GM18517 (cell line): ENCODE measurements at regions not wholly inside any gene's neighbourhood (a gene's known extent, or its start where the extent isn't known, plus 50 kb on each side); places are given as distances from the start of the nearest gene placed in this dataset.
A peak's percentile ranks its signal among the peaks of the same experiment; 100 is the strongest.
"Not testable (repeated sequence)": the region's sequence is repeated elsewhere in the genome, so short reads cannot be mapped to it uniquely, and the experiment has no call there.

Experiments used
- ATAC-seq: cut with Tn5 transposase; IDR thresholded peaks from one replicate; pipeline ENCODE4 v1.9.1; 2021; ENCODE audit warnings: mild to moderate bottlenecking, moderate library complexity; ENCODE audit not compliant: unreplicated experiment

DNA sequence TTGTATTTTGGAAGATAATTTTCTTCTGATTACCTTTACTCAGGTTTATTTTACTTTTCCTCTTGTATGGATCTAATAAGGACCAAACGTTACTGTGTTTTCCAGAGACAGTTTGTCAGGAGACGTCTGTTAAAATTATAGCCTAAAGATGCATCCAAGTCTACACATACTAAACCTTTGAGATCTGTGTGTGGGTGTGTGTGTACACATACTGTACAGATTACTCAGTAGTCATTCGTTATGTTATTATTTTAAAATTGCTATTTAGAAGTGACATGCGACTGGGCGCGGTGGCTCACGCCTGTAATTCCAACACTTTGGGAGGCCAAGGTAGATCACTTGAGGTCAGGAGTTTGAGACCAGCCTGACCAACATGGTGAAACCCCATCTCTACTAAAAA, 51.6 kb upstream of the CNTLN start:
- no peak for ATAC-seq

DNA sequence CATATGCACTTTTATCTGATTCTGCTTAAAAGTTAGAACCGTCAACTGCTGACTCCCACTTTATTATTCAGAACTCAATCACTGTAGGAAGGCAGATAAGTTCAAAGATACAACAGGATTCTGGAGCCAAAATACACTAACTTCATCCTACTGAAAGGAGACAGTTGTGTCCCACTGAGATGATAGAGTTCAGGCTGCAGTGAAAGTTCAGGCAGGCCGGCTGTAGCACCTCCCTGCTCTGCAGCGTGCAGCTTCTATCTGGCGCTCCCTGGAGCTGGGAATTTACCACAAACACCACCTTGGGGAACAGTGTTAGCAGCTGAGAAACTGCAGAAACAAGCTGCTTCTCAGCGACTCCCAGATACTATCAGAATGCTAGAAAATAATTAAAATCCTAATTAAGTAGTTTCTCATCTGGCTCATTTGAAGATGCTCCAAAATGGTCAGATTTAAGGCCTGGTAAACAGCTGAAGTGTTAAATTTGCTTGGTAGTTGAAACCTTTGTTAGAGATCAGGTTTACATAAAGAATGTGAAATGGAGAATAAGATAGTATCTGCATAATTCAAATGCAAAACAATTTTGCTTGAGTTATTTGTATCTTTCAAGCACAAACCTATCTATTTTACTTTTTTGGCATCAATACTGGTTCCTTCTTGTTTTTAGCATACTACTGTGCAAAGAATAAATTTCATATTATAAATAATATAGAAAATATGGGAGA, 52.3 kb upstream of the CNTLN start:
- no peak for ATAC-seq

DNA sequence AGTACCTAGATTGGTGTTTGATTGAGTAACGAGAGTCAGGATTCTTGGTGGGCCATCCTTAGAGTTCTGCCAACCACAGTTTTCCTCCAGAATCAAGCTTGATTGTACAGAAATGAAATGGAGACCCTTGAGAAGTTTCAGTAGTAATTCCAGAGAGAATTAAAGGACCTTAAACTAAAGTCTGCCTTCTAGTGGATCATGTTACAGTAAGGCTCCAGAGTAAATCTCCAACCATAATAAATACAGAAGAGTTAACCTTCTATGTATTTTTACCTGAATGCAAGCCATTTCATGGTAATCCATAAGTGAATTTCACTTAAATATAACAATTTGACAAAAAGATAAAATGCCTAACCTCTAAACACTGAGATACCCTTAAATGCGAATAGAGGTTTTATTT, 53.0 kb upstream of the CNTLN start:
- no peak for ATAC-seq

GRCh38 chr9:17081351-17081750, 53.5 kb upstream of the CNTLN start:
- no peak for ATAC-seq

DNA sequence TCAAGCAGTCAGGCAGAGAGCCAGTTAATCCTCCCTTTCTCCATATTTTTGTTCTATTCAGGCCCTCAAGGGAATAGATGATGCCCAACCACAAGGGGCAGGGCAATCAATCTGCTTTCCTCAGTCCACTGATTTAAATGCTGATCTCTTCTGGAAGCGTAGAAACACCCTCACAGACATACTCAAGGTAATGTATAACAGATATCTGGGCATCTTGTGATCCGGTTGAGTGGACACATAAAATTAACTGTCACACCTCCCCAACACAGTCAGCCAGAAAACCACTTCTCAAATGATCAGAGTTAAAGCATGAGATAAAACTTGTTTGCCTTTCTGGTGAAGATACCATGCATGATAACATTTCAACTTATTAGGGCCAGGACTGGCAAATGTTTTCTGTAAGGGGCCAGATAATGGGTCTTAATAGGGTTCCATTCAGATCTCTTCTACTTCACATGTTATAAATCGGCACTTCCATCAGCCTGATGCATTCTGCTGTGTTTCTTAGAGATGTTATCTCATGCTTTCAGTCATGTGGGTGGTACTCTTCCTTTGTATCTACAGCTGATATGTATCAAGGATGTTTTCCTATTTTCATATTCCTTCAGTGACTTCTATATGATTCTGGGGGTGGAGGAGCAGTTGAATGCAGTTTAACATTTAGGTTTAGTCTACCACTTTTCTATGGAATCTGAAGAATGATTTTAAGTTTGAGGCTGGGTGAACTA, 58.9 kb upstream of the CNTLN start:
- ATAC-seq = no peak

DNA sequence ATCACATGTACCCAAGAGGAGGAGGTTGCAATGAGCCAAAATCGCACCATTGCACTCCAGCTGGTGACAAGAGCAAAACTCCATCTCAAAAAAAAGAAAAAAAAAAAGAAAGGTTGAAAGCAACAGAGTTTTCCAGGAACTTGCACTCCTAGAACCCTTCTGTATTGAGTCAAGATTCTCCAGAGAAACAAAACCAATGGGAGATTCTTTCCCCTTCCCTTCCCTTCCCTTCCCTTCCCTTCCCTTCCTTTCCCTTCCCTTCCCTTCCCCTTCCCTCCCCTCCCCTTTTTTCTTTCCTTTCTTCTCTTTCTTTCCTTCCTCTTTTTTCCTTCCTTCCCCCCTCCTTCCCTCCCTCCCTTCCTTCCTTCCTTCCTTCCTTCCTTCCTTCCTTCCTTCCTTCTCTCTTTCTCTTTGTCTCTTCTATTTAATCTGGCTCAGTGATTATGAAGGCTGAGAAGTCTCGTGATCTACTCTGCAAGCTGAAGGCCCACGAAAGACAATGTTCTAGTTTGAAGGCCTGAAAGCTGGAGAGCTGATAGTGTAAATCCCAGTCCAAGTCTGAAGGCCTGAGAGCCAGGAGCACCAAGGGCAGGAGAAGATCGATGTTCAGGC, 59.6 kb upstream of the CNTLN start:
- no peak for ATAC-seq

DNA sequence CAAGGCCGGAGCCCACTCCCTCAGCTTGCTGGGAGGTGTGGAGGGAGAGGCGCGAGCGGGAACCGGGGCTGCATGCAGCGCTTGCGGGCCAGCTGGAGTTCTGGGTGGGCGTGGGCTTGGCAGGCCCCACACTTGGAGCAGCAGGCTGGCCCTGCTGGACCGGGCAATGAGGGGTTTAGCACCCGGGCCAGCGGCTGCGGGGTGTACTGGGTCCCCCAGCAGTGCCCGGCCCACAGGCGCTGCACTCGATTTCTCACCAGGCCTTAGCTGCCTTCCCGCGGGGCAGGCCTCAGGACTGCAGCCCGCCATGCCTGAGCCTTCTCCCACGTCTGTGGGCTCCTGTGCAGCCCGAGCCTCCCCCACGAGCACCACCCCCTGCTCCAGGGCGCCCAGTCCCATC, 62.3 kb upstream of the CNTLN start:
- ATAC-seq = not testable (repeated sequence)

- ATAC-seq = no peak
Observed at GRCh38 chr9:17068671-17069070, 66.2 kb upstream of the CNTLN start.

- no peak for ATAC-seq
Observed at GRCh38 chr9:17065062-17065461, 69.8 kb upstream of the CNTLN start.

GRCh38 chr9:17064558-17064957, 70.3 kb upstream of the CNTLN start:
- ATAC-seq = no peak

GRCh38 chr9:17063535-17064135, 71.2 kb upstream of the CNTLN start:
- ATAC-seq = peak; percentile 86

GRCh38 chr9:17062497-17062896, 72.3 kb upstream of the CNTLN start:
- ATAC-seq = no peak

GRCh38 chr9:17060450-17060849, 74.4 kb upstream of the CNTLN start:
- no peak for ATAC-seq

- no peak for ATAC-seq
Observed at GRCh38 chr9:17059465-17059864, 75.4 kb upstream of the CNTLN start.

DNA sequence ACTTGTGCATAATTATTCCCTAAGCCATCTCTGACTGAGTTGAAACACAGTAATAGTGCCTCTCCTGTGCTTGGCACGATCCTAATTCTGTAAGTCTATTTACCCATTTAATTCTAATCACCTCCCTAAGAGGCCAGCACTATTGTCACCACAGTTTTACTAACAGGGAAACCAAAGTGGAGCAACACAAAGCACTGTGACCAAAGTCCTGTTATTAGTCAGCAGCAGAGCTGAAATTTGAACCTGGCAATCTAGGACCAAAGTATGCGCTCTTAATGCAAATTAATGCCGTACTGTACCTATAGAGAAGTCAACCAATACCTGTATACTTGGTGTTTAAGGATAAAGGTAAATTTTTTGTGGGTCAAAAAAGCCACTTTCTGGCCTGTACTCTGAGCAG, 77.1 kb upstream of the CNTLN start:
- ATAC-seq = no peak

DNA sequence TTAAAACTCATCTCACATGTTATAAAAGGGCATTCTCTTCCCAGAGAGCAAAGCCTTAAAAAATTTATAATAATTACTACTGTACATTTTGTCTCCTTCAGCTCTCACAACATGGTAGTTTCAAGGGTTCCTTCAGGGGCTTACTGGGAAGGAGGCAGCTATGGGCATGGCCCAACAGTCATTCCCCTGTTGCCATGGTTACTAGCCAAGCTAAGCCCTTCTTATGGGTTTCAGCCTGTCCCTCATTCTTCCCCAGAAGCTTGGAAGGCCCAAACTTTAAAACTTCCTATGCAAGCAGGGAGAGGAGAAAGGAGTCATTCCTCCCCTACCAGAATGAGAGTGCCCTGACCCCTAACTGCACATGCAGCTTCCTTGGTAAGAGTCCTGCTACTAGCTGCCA, 82.2 kb upstream of the CNTLN start:
- ATAC-seq = no peak

- no peak for ATAC-seq
Observed at GRCh38 chr9:17045381-17045940, 89.4 kb upstream of the CNTLN start.

DNA sequence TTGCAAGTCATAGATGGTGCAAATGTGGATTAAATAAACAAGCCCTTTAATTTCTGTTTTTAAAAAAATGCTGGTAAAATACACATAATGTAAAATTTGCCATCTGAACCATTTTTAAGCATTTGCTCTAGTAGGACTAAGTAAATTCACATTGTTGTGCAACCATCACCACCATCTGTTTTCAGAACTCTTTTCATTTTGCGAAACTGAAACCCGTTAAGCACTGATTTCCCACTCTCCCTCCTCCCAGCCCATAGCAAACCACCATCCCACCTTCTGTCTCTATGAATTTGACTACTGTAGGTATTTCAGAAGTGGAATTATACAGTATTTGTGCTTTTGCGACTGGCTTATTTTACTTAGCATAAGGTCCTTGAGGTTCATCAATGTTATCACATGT, 103.3 kb upstream of the CNTLN start:
- ATAC-seq = no peak

GRCh38 chr9:17025281-17025680, 109.6 kb upstream of the CNTLN start:
- ATAC-seq = no peak

DNA sequence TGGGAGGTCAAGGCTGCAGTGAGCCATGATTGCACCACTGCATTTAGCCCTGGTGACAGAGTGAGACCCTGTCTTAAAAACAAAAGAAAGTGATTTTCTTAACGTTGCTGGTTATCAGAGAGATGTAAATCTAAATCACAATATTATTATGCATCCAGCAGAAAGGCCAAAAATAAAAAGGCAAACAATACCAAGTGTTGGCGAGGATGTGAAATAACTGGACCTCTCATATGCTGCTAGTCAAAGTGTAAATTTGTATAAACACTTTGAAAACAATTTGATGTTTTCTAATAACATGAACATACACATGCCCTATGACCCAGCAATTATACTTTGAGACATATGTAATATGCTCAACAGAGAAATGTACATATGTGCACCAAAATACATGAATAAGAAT, 110.7 kb upstream of the CNTLN start:
- ATAC-seq = no peak

DNA sequence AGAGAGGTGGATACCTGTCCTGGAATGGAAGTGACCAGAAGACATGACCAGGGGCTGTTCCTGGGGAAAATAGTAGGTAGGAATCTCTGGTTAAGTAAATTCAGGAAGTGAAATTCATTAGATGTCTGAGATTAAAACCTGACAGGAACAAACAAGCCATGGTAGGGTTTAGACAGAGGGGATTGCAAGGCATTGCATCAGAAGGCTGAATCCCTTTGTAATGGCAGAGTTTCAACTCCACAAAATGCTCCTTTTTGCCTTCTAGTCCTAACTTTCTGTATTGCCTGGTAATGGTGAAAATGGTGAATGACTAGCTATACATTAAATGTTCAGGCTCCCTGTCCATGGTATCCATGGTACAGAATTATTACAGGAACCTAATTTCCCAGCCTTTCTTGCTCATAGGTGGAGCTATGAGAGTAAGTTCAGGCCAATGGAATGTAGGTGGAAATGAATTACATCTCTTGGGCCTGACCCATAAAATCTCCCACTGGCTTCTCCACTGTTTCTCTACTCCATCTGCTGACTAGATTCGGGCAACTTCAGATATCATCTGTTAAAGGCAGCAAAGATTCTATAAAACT, 113.4 kb upstream of the CNTLN start:
- ATAC-seq = no peak
